Hepatic stellate cell (primary cell): ENCODE measurements at regions not wholly inside any gene's neighbourhood (a gene's known extent, or its start where the extent isn't known, plus 50 kb on each side); places are given as distances from the start of the nearest gene placed in this dataset.

Source experiments
- DNase-seq: peaks from one replicate; pipeline ENCODE4 v3.0.0; 2011; ENCODE audit warnings: low spot score

GRCh38 chr16:47970291-47970931 lies 185.4 kb downstream of the ABCC12 start:
- no peak for DNase-seq

DNA sequence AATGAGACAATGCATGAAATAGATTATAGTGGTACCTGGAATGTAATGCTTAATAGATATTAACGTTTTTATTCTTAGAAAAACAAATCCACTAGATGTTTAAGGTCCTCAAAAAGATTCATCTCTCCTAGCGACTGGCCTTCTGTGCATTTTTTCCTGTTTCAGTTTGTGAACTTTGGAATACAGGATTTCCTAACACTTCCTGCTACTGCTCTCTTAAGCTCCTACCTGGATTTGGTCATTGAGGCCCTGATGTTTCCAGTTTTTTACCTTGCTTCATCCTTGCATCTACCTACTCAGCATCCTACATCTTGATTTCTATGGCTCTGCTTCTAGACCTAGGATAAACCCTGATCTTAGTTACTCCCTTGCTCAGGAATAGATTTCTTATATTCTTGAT lies 188.4 kb downstream of the ABCC12 start:
- no peak for DNase-seq

DNA sequence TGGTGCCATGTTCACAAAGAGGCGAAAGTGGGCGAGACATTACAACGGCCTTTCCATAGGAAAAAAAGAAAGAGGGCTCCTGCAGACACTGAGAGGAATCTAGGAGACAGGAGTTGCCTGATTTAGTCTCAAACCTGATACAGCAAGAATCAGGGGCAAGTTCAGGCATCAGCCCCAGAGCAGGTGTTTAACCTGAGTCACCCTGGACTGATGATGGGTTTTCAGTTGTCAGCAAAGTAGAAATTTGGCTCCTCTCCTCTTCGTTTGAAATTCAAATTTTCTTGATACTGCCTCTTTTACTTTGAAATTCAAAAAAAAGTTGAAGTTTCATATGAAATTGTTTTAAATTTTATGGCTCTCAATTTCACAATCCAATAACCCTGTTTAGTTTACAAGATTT lies 189.5 kb downstream of the ABCC12 start:
- DNase-seq = no peak

DNA sequence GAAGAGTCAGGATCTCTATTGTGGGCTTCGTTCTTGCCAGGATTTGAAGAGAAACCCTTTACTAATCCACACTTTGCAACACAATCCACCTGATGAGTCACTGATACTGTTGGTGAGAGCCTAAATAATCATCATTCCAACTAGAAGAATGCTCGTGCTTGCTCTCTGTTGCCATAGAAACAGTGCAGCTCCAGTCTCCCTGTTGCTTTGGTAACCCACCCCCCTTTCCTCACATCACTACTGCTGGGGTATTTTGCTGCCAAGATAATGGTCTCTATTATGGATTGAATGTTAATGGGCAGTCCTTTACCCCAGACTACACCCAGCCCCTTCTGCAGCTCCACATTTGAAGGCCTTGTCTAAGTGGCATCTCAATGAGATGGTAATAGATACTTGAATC lies 190.4 kb downstream of the ABCC12 start:
- DNase-seq = no peak

DNA sequence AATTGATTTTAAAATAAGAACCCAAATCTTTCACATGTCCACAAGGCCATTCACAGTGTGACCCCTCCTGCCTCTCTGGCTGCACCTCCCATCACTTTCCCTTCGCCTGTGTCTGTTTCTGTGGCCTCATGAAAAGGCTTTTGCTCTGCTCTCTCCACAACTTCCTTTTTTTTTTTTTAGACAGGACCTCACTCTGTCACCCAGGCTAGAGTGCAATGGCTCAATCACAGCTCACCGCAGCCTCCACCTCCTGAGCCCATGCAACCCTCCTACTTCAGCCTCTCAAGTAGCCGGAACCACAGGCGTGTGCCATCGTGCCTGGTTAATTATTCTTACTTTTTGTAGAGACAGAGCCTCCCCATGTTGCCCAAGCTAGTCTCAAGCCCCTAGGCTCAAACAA lies 197.1 kb downstream of the ABCC12 start:
- no peak for DNase-seq

- DNase-seq = no peak
These were observed 198.9 kb downstream of the ABCC12 start for GRCh38 chr16:47956916-47957315.

- no peak for DNase-seq
These were observed 206.1 kb downstream of the ABCC12 start for GRCh38 chr16:47949714-47950113.

- DNase-seq = no peak
These were observed 206.5 kb downstream of the ABCC12 start for GRCh38 chr16:47949276-47949675.

GRCh38 chr16:47947723-47948122 lies 208.1 kb downstream of the ABCC12 start:
- no peak for DNase-seq

DNA sequence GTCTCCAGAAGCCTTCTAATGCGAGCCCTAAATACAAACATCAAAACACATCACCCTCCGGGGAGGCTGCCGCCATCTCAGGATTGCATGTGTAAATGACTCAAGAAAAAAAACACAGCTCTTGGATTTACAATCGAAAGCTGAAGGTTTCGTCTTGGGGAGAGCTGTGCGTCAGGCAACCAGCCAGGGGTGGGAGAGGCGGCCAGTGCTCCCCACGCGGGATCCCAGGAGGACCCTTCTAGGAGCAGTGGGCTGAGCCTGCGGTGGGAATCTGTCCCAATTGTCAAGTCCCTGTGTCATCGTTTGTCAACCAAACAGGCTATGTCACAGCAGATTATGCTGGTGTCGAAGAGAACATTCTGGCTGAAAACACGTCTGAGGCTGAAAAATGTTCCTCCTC lies 209.7 kb downstream of the ABCC12 start:
- no peak for DNase-seq

- DNase-seq = no peak
These were observed 211.2 kb downstream of the ABCC12 start for GRCh38 chr16:47944589-47944988.

DNA sequence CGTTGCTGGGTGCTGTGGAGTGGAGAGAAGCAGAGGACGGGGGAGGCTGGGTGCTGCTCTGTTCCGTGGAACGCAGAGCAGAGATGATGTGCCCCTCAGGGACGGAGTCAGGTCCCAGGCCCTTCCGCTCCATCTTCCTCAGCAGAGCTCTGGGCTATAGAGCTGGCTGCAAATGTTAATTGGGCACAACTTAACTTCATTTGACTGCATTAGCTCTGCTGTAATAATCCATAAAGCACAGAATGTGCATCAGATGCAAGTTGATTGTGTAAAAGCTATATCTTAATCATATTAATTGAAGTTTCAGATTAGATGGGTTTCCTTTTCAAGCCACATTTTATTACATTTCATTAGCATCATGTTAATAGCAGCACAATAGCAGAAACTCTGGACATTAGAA lies 212.6 kb downstream of the ABCC12 start:
- DNase-seq = no peak

- DNase-seq = no peak
These were observed 215.3 kb downstream of the ABCC12 start for GRCh38 chr16:47940466-47940865.

GRCh38 chr16:47939680-47940079 lies 216.1 kb downstream of the ABCC12 start:
- DNase-seq = no peak

DNA sequence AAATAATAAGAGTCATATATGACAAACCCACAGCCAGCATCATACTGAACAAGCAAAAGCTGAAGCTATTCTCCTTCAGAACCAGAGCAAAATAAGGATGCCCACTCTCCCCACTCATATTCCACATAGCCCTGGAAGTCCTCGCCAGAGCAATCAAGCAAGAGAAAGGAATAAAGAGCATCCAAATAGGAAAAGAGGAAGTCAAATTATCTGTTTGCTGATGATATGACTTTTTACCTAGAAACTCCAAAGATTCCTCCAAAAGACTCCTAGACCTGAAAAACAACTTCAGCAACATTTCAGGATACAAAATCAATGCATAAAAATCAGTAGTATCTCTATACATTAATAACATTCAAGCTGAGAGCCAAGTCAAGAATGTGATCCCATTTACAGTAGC lies 217.5 kb downstream of the ABCC12 start:
- no peak for DNase-seq

- no peak for DNase-seq
These were observed 227.8 kb downstream of the ABCC12 start for GRCh38 chr16:47928008-47928407.

GRCh38 chr16:47927330-47927729 lies 228.5 kb downstream of the ABCC12 start:
- DNase-seq = no peak

GRCh38 chr16:47925811-47926460 lies 229.9 kb downstream of the ABCC12 start:
- DNase-seq = no peak

- DNase-seq = no peak
These were observed 230.8 kb downstream of the ABCC12 start for GRCh38 chr16:47924950-47925349.

GRCh38 chr16:47921535-47921934 lies 234.3 kb downstream of the ABCC12 start:
- no peak for DNase-seq

- DNase-seq = no peak
These were observed 235.1 kb downstream of the ABCC12 start for GRCh38 chr16:47920709-47921108.

DNA sequence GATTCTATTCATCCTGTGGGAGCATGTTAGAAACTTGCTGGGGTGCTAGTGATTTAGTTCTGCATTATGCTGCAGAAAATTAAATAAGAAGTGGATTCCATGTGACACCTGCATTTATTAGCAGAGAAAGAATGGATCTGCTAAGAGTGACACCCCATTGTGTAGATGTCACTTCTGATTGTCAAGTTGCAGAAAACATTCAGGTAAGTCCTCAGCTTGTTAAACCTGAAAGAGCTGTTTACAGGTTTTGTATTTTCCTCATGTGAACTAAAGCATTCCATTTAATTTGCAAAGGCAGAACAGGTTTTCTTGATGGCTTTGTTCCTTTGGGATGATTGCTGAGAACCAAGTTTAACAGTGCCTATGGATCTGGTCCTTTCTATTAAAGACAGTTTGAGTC lies 238.7 kb downstream of the ABCC12 start:
- no peak for DNase-seq

DNA sequence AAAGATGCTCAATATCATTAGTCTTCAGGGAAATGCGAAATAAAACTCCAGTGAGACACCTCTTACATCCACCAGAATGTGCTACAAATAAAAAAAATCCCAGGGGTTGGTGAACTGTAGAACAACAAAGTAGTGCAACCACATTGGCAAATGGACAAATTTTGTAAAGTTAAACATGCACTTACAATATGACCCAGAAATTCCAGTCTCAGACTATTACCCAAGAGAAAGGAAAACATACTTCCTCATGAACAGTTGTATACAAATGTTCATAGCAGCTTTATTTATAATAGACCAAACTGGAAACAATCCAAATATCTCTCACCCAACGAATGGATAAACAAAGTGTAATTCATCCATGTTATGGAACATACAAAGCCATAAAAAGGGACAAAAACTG lies 239.5 kb downstream of the ABCC12 start:
- no peak for DNase-seq

DNA sequence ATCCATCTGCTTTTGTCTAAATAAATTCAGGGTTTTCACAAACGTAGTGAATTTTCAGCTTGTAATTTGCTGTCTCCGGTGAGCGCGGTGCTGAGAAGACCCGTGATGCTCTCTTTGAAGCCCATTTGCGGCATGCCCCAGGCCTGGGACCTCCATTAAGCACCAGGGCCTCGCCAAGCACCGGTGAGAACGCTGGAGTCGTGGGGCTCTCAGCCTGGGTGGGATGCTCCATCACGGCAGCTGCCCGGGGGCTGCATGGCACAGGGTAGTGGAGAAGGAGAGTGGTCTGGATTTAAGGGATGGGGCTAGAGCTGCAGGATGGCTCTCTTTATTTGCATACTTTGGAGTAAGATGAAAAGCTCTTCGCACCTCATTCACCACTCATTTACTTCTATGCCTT lies 248.7 kb downstream of the ABCC12 start:
- no peak for DNase-seq
